Stimulated activated CD4-positive, alpha-beta T cell treated with anti-CD3 and anti-CD28 coated beads, Interleukin-1b, Interleukin-23, amount 100 ng/mL, for 4 hours (primary cell): ENCODE measurements at regions not wholly inside any gene's neighbourhood (a gene's known extent, or its start where the extent isn't known, plus 50 kb on each side); places are given as distances from the start of the nearest gene placed in this dataset.

Experiments
- DNase-seq, 2 donors: peaks; one replicate each; pipeline ENCODE4 v3.0.0-alpha.2; 2020; ENCODE audit warnings: low read depth in 2 of 2

DNA sequence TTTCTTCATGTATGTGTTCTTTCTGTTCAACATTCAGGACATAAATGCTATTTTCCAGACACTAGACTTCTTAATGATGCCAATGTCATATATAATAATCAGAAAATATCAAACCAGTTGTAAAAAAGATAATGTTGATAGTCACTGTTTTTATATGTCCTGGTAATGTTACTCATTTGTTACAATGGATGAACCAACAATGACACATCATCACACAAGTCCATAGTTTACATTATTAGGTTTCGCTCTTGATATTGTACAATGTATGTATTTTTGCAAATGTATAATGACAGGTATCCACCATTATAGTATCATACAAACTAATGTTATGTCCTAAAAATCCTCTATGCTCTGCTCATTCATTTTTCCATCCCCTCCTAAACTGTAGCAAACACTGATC lies 243.8 kb upstream of the CDIN1 start:
- DNase-seq: no peak

DNA sequence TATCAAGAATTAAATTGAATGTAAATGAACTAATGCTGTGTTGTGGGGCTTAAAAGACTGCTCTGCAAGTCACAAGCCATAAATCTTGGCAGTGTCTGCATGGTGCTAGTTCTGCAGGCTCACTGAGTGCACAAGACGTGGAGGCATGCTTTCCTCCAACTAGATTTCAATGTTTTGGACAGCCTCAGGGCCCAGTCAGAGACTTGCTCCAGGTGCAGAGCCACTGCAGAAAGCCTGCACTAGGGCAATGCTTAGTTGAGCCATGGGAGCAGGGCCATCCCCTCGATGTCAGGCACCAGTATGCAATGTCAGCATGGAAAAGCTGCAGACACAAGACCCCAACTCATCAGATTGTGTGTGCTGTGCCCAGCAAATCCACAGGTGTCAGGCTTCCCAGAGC lies 234.5 kb upstream of the CDIN1 start:
- DNase-seq: no peak

DNA sequence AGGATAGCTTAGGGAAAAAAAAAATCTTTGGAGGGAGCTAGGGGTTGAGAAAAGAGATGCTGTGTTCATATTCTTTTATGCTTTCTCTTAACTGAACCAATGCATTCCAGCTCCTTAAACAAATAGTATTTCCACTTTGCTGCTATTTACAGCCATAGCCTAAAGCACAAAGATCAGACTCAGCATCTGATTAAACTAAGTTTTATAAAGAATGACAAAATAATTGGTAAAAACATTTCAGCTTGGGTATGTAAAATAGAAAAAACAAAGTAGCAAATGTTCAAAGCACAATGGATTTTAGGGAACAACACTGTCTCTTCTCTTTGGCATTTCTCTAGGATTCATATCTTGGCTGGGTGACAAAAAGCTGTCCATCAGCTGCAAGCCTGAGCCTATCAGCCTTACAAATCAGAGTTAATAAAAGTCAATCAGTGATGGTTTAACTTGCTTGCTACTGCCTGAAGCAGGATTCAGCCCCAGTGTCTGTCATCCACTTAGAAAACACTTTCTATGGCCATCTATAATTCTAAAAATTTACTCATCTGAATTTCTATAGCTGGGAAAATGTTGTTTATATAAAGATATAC lies 232.1 kb upstream of the CDIN1 start:
- DNase-seq: no peak

DNA sequence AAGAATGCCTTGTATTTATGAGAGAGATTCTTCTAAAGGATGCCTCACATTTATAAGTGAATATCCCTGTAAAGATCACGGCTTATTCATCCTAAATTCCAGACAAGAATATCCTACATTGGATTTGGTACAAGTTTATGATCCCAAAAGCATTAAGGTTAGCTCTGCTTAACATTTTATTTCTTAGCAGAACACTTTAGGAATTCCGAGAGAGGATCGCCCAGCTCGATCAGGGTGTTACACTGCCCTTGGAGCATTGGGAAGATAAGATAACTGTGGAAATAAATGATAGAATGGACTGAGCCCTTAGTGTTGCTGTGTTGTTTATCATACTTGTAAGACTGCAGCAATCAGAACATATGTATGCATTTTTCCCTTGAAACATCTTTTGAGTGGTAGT lies 223.0 kb upstream of the CDIN1 start:
- DNase-seq: no peak

DNA sequence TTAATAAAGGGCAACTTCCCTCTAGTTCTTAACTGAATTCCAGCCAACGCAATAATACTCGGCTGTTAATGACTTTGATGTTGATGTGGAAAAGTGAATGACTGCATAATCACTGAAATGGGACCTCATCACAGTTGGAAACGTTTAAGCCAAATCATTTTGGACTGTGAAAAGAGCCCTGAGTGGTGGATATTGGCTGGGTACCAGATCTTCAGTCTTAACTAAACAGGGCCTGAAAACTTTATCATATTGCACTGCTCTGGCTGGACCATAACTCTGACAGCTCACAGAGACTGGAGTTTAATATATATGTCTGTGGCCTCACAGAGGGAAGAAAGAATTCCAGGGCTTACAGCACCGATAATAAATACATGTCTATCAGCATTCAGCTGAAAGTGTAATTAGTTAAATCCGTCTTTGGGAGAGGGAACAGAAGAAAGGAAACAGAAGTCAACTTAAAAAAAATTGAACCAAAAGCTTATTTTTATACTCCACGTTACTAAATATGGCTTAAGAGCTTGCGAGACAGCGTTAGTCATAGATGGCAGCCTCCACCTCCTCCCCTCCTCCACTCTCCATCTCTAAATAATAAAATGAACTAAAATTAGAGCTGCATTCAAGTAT lies 222.3 kb upstream of the CDIN1 start:
- DNase-seq: no peak

DNA sequence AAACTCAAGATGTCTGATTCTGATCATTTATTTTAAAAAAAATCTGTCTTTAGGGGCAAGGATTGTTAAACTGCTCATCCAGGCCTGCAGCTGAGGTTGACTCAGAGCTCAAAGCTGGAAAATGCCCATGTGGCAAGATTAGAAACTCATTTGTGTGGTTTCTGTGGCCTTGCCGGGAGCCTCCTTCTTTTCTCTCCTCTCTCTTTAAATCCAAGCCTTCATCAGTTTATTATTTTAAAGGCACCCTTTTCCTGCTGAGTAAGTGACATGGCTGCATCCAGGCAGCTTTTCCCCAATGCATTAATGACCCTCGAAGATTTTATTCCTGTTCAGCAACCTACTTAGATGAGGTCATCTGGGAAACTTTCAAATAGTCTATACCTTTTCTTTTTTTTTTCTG lies 221.3 kb upstream of the CDIN1 start:
- no peak for DNase-seq

DNA sequence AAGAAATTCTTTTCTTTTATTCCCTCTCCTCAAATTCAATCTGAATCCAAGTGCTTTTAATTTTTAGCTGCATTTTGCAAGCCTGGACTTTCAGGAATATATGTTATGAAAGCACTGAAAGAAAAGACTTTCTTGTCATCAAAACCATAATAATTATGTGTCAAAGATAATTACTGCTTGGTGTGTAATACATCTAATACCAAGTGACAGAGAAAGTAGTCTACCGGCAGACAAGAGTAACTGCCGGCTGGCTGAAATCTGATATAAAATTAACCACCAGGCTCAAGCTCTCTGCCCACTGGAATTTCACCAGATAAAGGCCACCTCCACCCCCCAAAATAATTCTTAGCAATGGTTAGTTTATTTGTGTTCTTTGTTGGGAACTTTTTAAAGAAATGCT lies 220.9 kb upstream of the CDIN1 start:
- no peak for DNase-seq

DNA sequence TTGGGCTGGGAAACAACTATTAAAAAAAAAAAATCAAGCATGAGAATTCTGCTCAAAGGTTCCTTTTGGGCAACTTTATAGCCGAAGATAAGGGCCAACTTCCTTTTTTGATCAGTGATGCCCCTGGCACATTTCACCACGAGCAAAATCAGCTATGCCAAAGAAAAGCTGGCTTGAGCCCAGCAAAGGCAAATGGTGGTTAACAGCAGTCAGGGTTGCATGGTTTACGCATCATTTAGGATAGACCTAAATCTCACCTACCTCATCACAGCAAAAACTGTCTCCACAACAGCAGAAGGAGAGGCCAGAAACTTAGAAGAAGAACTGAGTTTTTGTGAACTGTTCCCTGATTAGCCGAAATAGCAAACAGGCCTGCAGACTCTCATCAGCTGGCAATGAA lies 220.1 kb upstream of the CDIN1 start:
- DNase-seq: no peak

DNA sequence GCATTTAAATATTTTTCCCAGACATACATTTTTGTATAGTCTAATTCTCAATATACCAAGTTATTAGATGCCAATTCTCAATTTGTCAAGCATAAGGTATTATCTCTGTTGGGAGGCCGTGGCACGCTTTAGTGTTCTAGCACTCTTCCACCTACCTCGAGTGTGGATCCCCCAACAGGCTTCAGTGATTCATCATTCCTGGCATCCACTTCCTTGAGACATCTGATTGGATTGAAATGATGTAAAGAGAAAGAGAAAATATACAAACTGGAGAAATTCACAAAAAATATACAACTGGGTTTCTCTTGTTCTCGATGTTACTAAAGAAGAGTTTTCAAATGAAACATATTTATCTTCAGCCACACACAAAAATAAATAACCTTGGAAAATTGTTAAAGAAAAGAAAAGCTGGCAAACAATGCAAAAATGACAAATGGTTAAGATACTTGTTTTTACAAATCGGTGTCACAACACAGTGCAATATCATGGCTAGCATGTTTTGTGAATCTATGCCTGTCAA lies 218.0 kb upstream of the CDIN1 start:
- DNase-seq: no peak

DNA sequence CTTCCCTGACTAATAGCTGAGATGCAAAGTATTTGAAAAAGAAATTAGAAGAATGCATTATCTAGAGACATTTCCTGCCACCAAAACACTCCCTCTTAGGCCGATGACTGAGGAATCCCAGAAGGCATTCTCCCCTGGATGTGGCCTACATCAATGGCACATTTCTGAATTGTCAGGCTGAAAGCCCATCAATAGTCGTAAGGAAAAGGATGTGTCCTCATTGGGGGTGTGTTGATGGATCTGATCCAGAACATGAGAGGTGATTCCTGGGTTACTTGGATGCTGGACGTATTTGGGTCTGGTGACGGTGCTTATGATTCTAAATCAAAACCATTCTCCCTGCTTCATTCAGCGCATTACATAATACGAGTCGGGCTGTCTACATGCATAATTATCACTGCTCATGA lies 216.9 kb upstream of the CDIN1 start:
- no peak for DNase-seq

DNA sequence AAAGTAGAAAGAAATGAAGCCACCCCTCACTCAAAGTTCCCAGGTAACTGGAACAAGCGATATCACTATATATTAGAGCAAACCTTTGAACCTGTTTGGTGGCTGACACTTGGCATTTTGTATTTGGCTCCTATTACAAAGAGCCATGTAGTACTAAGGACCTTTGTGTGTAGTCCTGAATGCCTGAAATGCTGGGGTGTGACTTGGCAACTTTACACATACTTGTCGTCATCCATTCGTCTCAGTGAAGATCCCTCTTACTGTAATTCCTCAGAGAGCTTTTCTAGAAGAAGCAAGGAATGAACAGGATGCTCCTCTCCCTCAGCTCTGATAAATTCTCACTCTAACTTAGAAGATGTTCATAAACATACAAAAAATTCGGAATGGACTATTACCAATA lies 216.1 kb upstream of the CDIN1 start:
- no peak for DNase-seq

DNA sequence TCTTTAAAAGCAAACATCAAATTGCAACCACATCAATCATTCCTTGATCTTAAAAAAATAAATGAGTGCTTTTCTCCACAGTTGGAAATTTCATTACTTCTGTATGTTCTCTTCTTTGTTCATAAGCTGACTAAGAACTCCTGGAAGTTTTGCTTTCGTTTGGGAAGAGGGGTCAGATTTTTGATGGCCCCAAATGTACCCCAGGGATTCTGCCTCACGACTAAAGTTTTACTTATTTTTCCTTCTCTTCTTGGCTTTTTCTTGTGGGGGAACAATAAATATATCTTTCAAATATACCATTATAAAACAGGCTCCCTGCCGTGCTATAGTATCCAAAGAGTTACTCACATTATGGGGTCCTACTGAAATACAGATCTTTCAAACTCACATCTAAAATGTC lies 215.0 kb upstream of the CDIN1 start:
- no peak for DNase-seq

DNA sequence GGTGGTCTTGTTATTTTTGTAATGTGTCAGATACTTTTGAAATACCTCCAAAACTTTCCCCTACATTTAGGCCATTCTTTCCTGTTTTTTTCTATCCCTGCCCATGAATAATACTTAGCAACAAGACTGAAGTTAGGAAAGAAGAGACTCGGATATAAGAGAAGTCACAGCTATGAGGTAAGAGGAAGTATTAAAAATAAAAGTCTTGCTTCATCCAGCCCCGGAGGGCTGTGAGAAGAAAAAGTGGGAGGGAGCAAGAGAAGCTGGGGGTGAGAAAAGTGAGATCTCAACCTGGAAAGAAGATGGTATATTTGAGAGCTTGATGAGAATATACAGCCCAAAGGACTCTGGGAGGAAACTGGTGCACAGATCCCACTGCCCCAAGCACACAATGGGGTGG lies 213.5 kb upstream of the CDIN1 start:
- DNase-seq: no peak

DNA sequence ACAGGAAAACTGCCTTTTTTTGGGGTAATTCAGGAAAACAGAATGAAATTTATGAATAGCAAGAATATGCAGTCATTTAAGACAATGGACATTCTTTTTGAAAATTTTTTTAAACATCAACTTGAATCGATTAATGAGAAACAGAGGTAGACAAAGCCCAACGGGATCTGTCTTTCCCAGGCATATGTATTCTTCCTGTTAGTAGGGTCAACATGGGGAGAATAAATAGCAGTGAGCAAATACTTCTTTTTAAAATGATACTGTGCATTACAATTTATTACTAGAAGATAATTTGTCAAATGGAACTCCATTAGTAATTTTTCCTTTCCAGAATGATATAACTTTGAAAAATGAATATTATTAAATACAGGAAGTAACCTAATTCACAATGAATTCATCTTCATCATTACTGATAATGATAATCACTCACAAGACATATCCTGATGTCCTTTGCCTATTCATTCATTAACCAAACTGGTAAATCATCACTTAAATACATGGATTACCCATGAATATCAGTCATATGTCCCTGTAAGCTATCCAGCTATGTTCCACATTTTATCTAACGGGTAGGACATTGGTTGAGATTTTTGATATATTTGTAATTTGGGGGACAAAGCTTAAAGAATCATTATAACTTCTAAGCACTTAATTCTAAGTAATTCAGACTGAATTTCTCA lies 209.2 kb upstream of the CDIN1 start:
- DNase-seq: no peak

DNA sequence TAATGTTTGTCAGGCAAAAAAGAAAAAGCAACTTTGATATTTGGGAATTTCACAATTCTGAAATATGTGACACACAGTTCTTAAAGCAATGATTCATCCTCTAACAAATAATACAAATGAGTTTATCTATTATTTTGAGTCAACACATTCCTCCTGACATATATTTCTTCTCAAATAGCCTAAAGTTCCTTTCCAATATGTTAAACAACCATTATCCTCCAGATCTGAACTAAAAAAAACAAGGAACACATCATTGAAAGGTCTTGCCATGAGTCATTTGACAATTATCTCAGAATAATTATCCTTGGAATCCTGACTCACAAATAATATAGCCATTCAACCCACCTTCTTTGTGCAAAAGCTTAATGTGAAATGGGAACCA lies 208.7 kb upstream of the CDIN1 start:
- no peak for DNase-seq

DNA sequence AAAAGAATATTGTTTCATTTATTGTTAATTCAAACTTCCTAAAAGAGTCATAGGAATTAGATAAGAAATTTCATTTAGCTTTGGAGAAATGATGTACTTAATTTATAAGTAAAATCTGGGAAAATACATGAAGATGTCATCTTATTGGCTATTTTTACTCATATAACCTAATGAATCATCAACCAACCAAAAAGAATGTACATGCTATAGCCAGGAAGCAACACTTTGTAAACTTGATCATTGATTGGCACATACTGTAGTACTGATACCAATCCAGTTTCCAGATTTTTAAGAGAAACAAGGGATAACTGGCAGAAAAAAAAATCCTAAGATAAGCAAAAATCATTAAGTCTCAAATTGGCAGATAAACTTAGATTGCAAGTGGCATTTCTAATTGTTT lies 207.9 kb upstream of the CDIN1 start:
- DNase-seq: no peak

DNA sequence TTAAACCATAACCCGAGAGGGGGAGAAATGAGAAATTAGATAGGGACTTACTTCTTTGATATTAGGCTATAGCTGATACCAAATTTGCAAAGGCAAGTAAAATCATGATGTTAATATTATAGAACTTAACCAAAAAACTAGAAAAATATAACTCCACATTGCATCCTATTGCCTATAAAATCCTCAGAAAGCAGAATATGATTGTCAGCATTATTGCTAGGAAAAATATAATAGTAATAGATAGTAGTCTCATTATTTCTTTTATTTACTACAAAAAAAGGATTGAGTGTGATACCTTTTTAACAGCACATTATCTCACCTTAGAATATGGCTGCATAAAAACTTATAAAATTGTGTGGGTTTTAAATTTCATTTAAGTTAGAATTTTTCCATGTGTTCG lies 206.5 kb upstream of the CDIN1 start:
- DNase-seq: no peak

DNA sequence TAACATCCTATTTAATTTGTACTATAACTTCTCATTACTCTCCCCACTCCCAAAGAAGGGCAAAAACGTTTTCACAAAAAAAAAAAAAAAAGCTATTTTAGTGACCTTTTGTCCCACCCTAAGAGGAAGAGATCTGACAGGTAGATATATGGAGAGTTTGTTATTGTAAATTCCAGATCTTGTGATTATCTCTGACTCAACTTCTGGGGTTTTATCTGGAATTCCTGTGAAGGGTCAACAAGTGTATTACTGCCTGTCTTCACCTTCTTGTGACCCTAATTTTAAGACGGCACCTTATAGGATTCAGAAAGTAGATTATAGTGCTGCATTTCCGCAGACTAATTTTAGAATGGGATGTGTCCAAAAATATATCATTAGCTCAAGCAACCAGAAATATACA lies 205.9 kb upstream of the CDIN1 start:
- DNase-seq: no peak

DNA sequence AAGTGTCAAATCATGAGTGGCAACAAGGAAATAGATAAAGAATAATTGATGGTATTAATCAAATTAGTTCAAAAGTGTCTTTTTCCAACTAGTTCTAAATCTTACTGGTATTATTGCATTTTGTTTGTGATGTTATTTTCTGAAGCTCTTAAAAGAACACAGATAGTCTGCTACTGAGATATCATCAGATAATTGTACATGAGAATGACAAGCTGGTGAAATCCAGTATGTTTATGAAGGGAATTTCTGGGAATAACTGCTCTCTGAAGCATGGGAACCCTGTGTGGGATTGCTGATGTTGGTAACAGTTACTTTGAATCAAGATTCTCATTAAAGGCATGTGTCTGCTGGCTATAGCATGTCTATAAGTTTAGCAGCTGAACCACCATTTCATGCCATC lies 190.3 kb upstream of the CDIN1 start:
- DNase-seq: no peak

DNA sequence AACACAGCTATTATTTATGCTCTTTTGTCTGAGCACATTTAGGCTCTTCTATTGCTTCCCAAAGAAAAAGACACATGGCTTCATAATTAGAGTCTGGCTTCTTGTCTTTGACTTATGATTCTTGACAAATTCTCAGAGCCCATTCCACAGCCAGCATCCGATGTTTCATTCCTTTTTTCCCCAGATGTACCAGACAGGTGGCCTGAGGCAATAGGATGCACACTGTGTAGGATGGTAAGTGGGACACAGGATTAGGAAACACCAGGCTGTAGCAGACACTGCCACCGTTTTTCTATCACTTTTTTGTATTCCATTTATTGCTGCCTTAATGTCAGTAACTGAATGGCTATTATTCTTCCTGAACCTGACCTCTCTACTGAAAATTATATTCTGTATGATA lies 188.9 kb upstream of the CDIN1 start:
- no peak for DNase-seq

DNA sequence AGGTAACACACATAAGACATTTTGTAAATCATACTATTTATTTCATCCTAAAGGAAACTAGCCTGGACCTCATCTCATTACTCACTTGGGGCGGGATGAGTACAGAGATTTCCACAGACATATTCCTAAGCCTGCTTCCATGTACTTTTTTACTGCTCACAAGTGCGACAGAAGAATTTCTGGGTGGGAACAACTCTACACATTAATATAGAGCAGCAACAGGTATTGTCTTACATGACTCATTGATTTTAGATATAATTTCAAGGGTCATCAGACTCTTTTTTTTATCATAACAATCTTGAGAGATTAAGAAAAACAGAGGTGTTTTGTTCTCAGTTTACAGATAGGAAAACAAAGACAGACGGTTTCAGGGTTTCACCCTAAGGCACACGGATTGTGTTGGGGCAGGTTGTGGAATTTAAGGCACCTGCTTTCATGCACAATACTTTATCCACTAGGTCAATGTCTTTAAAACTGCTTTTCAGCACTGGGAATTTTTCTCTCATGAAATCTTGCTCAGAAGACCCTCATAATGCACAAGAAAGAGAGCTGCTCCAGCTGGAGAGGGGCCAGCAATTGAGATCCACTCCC lies 186.7 kb upstream of the CDIN1 start:
- DNase-seq: no peak

DNA sequence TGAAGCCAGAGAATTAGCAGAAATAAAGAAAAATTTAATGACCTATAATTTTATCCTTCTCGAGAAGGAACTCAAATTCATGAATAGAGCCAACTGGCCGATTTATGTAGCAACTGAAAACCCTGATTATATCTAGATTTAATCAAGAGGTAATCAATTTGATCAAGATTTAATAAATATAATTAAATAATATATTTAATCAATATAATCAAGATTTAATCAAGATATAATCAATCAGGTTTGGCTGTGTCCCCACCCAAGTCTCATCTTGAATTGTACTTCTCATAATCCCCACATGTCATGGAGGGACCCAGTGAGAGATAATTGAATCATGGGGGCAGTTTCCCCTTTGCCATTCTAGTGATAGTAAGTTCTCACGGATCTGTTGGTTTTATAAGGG lies 181.2 kb upstream of the CDIN1 start:
- no peak for DNase-seq

DNA sequence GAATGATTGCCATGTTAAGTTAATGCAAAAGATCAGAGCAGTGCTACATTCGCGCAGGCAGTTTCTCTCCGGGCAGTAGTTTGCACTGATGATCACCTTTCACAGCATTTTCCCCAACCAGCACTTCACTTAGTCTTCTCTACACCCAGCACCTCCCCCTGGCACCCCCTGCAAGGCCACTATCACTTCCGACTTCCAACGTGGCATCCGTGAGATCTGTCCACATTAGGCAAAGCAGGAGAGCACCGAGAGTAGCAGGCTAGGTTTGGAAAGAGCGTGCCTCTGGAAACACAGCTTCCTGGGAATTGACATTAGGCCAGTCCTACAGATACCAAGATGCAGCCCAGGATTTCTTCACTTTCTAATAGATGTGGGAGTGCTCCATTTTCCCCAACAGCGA lies 180.2 kb upstream of the CDIN1 start:
- DNase-seq: no peak
